GM21737 (cell line): ENCODE measurements at regions not wholly inside any gene's neighbourhood (a gene's known extent, or its start where the extent isn't known, plus 50 kb on each side); places are given as distances from the start of the nearest gene placed in this dataset.
"Not testable (repeated sequence)": the region's sequence is repeated elsewhere in the genome, so short reads cannot be mapped to it uniquely, and the experiment has no call there.

ENCODE experiments used
- ATAC-seq: cut with Tn5 transposase; IDR thresholded peaks from one replicate; pipeline ENCODE4 v1.9.1; 2021; ENCODE audit warnings: mild to moderate bottlenecking, moderate library complexity; ENCODE audit not compliant: unreplicated experiment

DNA sequence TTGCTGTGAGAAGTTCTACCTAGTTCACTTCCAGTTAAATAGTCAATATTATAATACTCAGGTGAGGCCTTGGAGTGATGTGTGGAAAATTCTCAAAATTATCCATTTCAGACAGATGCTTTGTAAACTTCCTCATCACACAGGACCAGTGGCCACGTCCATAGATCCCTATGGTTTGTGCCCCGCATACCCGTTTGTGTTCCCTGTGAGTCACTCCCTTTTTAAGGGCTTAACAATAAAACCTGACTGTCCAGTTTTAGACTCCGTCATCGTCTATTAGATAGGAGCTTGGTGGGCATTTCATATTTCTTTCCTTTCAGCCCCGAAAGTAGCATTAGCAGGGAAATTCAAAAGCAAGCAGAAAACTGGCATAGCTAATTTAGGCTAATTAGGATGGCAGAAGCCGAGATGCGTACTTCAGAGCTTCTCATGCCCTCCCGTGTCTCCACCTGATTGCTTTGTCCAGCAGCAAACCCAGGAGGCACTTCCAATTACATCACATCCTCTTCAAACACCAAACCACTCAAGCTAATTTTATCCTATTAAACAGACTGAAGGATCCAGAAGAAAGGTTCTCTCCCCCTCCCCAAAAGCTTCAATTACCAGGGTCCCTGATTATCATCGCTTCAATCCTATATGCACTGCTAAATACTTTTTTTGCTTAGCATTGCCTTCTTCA is 186.6 kb upstream of the OTX2 start:
- no peak for ATAC-seq

GRCh38 chr14:56995010-56995409 is 184.7 kb upstream of the OTX2 start:
- ATAC-seq = no peak

DNA sequence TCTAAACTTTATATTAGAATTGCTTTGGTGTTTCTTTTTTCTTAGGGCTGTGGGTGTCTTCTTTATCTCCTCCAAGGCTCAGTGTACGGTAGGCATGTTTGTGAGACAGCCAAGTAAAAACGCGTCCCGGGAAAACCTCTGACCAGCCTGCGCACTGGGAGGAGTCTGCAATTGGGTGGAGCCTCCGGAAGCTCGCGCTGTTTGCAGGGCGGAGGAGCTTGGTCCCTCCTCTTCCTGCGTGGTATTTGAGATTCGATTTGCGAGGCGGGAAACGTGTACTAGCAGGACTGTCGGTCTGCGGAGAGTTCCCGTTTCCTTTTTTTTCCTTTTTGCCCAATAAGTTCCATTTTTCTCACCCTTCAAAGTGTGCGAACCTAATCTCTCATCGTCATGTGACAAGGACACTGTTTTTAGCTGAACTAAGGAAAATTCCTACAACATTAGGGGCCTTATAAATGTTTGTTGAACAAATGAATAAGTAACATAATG is 182.1 kb upstream of the OTX2 start:
- no peak for ATAC-seq

DNA sequence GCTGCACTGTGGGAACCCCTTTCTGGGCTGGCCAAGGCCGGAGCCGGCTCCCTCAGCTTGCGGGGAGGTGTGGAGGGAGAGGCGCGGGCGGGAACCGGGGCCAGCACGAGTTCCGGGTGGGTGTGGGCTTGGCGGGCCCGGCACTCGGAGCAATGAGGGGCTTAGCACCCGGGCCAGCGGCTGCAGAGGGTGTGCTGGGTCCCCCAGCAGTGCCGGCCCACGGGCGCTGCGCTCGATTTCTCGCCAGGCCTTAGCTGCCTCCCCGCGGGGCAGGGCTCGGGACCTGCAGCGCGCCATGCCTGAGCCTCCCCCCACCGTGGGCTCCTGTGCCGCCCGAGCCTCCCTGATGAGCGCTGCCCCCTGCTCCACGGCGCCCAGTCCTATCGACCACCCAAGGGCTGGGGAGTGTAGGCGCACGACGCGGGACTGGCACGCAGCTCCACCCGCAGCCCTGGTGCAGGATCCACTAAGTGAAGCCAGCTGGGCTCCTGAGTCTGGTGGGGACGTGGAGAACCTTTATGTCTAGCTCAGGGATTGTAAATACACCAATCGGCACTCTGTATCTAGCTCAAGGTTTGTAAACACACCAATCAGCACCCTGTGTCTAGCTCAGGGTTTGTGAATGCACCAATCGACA is 180.8 kb upstream of the OTX2 start:
- not testable (repeated sequence) for ATAC-seq

- ATAC-seq = no peak
These were observed 179.1 kb upstream of the OTX2 start for GRCh38 chr14:56989359-56989758.

GRCh38 chr14:56979936-56980335 is 169.7 kb upstream of the OTX2 start:
- no peak for ATAC-seq

- no peak for ATAC-seq
These were observed 165.9 kb upstream of the OTX2 start for GRCh38 chr14:56976211-56976610.

DNA sequence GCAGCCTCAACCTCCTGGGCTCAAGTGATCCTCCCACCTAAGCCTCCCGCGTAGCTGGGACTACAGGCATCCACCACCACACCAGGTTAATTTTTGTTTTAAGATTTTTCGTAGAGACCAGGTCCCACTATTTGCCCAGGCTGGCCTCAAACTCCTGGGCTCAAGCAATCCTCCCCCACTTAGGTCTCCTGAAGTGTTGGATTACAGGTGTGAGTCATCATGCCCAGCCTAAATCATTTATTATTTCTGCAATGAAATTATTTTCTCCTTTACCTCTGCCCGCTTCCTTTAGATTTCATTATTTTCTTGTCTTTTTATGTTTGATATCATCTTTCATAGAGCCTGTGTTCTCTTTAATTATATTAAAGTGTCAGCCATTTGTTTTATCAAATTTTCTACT is 165.2 kb upstream of the OTX2 start:
- no peak for ATAC-seq

DNA sequence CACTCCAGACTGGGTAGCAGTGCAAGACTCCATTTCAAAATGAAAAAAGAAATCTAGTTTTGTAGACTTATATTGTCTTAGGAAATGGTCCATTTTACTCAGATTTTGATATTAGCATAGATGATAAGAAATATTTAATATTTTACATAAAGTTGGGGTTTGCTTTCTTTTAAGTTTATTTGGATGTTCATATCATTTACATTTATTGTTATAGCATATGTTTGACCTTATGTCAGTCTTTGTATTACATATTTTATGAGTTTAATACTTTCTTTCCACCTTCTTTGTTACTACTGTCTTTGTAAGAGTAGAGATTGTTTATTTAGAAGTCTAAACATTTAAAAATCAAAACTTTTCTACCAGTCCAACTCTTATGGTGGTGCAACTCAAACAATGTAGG is 162.7 kb upstream of the OTX2 start:
- no peak for ATAC-seq

DNA sequence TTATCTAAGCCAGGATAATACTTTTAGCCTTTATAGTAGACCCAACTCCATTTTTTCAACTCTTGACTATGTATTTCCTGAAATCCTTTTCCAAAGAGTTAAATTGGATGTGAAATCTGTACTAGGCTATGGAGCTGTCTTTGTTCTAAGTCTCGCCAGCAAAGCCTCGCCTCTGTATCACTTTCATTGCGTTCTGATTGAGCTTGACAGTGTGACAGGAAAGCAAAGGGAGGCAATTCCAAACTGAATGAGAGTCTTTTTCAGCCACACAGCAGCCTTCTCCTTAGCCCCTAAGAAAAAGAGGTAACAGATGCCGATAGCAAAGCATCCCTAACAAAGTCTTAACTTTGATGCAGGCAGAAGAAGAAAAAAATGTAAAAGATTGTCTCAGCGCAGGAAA is 154.6 kb upstream of the OTX2 start:
- ATAC-seq = no peak

DNA sequence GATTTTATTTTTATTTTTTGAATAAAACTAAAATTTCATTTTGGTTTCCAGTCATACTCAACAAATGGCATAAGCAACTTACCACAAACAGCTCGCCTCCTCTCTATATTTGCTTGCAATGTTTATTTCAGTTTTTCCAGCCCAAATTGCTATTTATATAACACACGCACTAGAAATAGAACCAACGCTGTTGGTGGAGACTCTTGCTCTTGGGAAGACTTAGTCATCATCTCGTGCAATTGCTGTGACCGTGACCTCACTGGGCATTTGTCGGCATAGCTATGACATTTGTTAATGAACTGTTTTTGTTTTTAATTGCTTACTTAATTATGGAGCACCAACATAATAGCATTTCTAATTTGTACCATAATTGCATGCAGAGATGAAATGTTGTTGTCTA is 153.1 kb upstream of the OTX2 start:
- ATAC-seq = no peak

DNA sequence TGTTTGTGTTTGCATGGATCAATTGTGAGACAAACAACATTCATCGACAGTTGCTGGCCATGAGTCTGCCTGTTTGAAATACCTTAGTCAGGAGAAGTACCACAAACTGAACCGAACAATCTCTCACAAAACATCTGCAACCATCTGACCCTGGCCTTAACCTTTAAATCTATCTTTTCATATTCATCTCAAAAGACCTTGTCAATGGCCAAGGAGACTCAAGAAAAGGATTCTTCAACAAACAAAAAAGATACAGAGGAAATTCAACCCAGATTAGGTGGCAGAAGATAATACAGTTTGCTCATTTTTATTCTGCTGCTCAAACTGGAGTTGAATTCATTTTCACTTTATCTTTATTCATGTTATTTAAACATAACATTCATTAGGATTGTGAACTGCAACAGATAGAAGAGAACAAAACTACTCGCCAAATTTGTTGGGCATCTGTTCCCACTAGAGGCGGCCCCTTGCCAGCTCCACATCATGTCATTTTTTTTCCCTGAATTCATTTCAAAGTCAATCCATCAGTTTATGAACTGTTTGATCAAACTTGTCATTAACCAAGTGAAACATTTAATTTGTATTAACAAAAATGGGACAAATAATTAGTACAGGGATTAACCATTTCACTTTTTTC is 152.3 kb upstream of the OTX2 start:
- ATAC-seq = no peak

DNA sequence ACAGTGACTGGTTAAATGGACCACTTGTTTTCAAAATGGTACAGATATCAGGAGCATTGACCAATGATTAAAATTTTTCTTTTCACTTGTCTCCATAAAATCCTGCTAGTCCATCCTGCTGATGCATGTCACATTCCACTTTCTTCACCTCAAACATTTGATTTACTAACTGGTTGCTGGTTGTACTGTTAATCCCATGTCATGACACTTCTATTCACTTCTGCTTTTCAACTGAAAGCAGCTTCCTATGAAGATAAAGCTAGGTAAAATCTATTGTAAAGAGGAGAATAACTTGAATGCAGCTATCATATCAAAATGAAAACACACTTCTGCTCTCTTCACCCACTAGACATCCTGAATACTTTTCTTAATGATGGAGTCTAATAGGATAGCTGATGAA is 149.6 kb upstream of the OTX2 start:
- ATAC-seq = no peak

DNA sequence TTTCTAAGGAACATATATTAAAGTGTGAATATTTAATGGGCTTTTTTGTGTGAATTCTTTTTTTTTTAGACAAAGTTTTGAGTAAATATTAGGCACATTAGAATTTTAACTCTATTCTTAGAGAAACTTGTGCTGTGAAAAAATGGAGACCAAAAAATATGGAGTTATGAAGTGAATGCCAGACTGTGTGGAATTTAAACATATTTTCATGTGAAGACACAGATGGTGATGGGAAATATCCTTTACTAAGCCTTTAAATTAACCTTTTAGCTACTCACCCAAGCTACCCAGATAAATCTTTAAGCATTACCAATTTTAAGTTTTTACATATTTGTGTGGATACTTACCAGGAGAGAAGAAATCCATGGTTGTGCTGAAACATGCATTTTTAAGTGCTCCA is 148.8 kb upstream of the OTX2 start:
- ATAC-seq = no peak

- no peak for ATAC-seq
These were observed 145.9 kb upstream of the OTX2 start for GRCh38 chr14:56956182-56956581.

GRCh38 chr14:56955745-56956144 is 145.5 kb upstream of the OTX2 start:
- ATAC-seq = no peak

DNA sequence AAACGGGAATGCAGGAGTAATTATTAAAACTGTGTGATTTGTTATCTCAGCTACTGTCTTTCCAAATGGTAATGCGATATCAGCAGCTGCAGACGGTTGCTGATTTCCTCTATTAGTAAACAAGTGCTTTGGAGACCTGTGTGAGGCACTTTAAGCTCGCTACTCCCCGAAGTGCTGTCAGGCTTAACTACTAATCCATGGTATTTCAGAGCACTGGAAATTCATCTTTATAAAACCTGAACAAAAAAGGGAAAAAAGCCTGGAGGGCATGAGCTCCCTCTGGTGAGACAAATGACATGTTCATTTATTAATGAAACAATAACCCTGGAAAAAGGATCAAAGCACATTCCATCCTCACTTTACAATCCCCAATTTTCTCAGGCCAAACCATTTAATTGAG is 143.6 kb upstream of the OTX2 start:
- no peak for ATAC-seq

DNA sequence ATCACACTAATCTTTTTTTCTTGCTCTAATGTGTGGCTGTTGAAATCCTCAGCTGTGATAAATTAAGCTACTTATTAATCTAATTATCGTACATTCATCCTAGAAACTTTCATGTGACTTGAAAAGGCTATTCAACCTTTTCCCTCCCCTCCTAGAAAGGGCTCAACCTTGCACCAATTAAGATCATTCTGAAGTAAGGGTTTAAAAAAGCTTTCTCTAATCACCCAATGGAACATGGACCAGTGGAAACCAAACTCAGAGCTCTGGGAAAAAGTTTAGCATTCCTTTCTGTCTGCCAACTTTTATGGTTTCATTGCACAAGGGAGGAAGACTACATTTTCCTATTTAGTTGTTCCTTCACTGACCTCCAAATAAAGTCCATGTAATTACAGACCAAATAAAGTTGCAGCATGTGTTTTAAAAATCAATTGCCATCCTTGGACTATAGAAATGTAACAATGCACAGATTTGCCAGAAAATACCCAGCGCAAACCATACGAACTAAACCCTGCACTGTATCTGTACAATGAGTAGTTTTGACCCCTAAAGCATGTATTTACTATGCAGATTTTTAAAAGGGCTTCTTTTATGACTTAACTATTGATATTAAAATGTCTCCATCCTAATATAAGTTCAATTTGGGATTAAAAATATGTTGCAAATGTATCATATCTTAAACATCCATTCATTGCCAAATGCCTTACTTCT is 142.6 kb upstream of the OTX2 start:
- ATAC-seq = no peak

GRCh38 chr14:56949828-56950227 is 139.5 kb upstream of the OTX2 start:
- no peak for ATAC-seq

DNA sequence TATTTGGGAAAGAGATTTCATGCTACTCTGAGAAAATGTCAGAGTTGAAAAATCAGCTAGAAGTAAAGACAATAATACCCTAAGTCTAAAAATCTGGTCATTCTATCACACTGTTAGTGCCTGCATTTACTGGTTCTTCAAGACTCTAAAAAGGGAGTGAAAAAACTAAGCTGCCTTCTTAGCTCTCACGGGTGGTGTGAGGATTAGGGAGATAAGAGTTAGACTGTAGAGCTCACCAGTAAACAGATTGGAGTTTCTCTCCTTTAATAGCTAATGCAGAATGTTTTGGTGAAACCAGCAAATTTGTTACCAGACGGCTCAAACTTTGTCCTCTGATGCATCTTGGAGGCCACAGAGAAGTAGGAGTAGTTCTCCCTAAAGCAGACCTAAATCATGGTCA is 135.0 kb upstream of the OTX2 start:
- no peak for ATAC-seq

DNA sequence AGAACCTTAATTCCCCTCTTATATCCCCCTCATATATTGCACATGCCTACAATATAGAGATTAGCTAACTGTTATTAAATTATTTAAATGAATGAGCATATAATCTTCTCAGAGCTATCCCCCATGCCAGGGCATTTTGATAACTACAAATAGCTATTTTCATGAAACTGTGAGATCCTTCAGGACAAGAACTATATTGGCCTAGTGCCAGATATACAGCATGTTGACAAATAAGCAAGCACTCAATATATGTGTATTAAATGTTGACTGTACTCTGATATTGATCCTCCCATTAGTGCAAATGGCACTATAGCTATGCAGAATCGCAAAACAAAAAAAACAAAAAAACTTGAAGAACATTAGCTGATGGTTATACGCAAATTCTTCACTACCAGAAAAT is 134.1 kb upstream of the OTX2 start:
- no peak for ATAC-seq

GRCh38 chr14:56933446-56933845 is 123.2 kb upstream of the OTX2 start:
- ATAC-seq = no peak
